ENCODE measurements at regions not wholly inside any gene's neighbourhood (a gene's known extent, or its start where the extent isn't known, plus 50 kb on each side); places are given as distances from the start of the nearest gene placed in this dataset.

DNA sequence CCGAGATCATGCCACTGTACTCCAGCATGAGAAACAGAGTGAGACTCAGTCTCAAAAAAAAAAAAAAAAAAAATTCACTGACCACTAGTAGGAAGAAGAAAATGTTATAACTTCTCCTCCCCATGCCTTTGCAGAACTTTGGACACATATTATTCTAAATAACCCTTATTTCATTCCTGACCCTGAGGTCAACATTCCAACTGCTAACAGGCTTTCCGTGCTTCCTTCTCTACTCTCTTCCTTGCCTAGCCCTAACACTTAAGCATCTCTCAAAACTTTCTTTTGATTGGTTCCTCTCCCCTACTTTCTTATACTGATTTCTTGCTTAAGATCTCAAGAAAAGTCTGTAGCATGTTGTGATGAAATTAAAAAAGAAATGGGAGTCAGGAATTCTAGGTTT lies 146.8 kb downstream of the MEX3B start:
- no peak for TF ChIP-seq SIN3A (IDR thresholded peaks at IDR 0.05; ENCODE audit: borderline replicate concordance, insufficient read depth, low read length)
- no peak for TF ChIP-seq TAF1 (IDR thresholded peaks at IDR 0.05; ENCODE audit: borderline replicate concordance, insufficient read depth, low read length)

Measured in PFSK-1 (cell line).